Hematopoietic multipotent progenitor cell treated with erythropoietin and hydrocortisone succinate and interleukin-3 and kit ligand, for 15 days (in vitro differentiated cells): ENCODE measurements at regions not wholly inside any gene's neighbourhood (a gene's known extent, or its start where the extent isn't known, plus 50 kb on each side); places are given as distances from the start of the nearest gene placed in this dataset.

Experiments used
- DNase-seq: peaks from one replicate; pipeline ENCODE4 v3.0.0-alpha.2; 2015; ENCODE audit warnings: low spot score

GRCh38 chr2:7468955-7469354 is 551.7 kb downstream of the RNF144A start:
- no peak for DNase-seq

- no peak for DNase-seq
Observed at GRCh38 chr2:7471185-7471584, 554.0 kb downstream of the RNF144A start.

GRCh38 chr2:7472465-7472864 is 555.3 kb downstream of the RNF144A start:
- DNase-seq: no peak

GRCh38 chr2:7473135-7473771 is 556.0 kb downstream of the RNF144A start:
- DNase-seq: no peak

- DNase-seq: no peak
Observed at GRCh38 chr2:7476371-7476770, 559.2 kb downstream of the RNF144A start.

- no peak for DNase-seq
Observed at GRCh38 chr2:7479603-7480002, 562.4 kb downstream of the RNF144A start.

GRCh38 chr2:7480431-7480830 is 563.2 kb downstream of the RNF144A start:
- no peak for DNase-seq

GRCh38 chr2:7490672-7491071 is 573.5 kb downstream of the RNF144A start:
- no peak for DNase-seq

GRCh38 chr2:7492719-7493118 is 575.5 kb downstream of the RNF144A start:
- DNase-seq: no peak

- no peak for DNase-seq
Observed at GRCh38 chr2:7497178-7497577, 580.0 kb downstream of the RNF144A start.

GRCh38 chr2:7499018-7499417 is 581.8 kb downstream of the RNF144A start:
- DNase-seq: no peak

GRCh38 chr2:7502336-7502735 is 585.1 kb downstream of the RNF144A start:
- no peak for DNase-seq

- no peak for DNase-seq
Observed at GRCh38 chr2:7508296-7508943, 591.2 kb downstream of the RNF144A start.

- no peak for DNase-seq
Observed at GRCh38 chr2:7510353-7510752, 593.1 kb downstream of the RNF144A start.

- DNase-seq: no peak
Observed at GRCh38 chr2:7513834-7514233, 596.6 kb downstream of the RNF144A start.

GRCh38 chr2:7515327-7515726 is 598.1 kb downstream of the RNF144A start:
- DNase-seq: no peak

- no peak for DNase-seq
Observed at GRCh38 chr2:7516484-7517063, 599.4 kb downstream of the RNF144A start.

GRCh38 chr2:7517088-7517487 is 599.9 kb downstream of the RNF144A start:
- DNase-seq: no peak

- no peak for DNase-seq
Observed at GRCh38 chr2:7517851-7518250, 600.6 kb downstream of the RNF144A start.

GRCh38 chr2:7523481-7524120 is 606.4 kb downstream of the RNF144A start:
- DNase-seq: no peak

- DNase-seq: no peak
Observed at GRCh38 chr2:7524195-7524594, 607.0 kb downstream of the RNF144A start.

- DNase-seq: no peak
Observed at GRCh38 chr2:7525746-7526145, 608.5 kb downstream of the RNF144A start.

- DNase-seq: no peak
Observed at GRCh38 chr2:7527165-7527722, 610.0 kb downstream of the RNF144A start.
